ENCODE measurements at regions not wholly inside any gene's neighbourhood (a gene's known extent, or its start where the extent isn't known, plus 50 kb on each side); places are given as distances from the start of the nearest gene placed in this dataset.

GRCh38 chr2:60608679-60609078 is 55.2 kb upstream of the BCL11A start:
- H4K20me1 ChIP-seq (ENCODE audit: control insufficient read depth, insufficient read depth): no peaks in the 10 kb centered on the region
- TF ChIP-seq SREBF1 (IDR thresholded peaks at IDR 0.05; ENCODE audit: low read length) (no peak), STAT3 (IDR thresholded peaks at IDR 0.05; ENCODE audit: low read depth, low read length) (no peak), E2F4 (IDR thresholded peaks at IDR 0.05; ENCODE audit: low read depth, low read length) (no peak), TCF3 (IDR thresholded peaks at IDR 0.05; ENCODE audit: borderline replicate concordance, insufficient read depth, low read depth, low read length) (no peak), RAD51 (IDR thresholded peaks at IDR 0.05) (no peak), POLR2AphosphoS5 (IDR thresholded peaks at IDR 0.05; ENCODE audit: low read length) (no peak), EGR1 (IDR thresholded peaks at IDR 0.05; ENCODE audit: borderline replicate concordance in 1 of 2, low read depth in 2 of 2, low read length in 2 of 2) (no peak)
- H3K9ac ChIP-seq (ENCODE audit: control insufficient read depth, insufficient read depth, low read length): no peak overlapping the region
- no peak overlapping the region for H2AFZ ChIP-seq (ENCODE audit: control insufficient read depth, low read depth, low read length)
- intact Hi-C loops (cut with micrococcal nuclease; ENCODE audit: unreplicated experiment): no loop called here
- FAIRE-seq (no peak), DNase-seq (ENCODE audit: low read depth, low spot score) (no peak), ATAC-seq (no peak)
- H3K4me2 ChIP-seq (ENCODE audit: control insufficient read depth, insufficient read depth): no peak overlapping the region
- no peaks in the 10 kb centered on the region for H3K36me3 ChIP-seq (ENCODE audit: control insufficient read depth in 2 of 2, insufficient read depth in 2 of 2, low read length in 1 of 2)
- CTCF ChIA-PET: interaction anchor here (1.0 kb wide), 1 partner anchor 25 kb away, joined by 3 read pairs; no protein-coding TSS in a partner anchor
- POLR2A ChIA-PET: no interaction called here
- RAD21 ChIA-PET (ENCODE audit: unreplicated experiment): no interaction called here
- H3K79me2 ChIP-seq (ENCODE audit: control insufficient read depth, insufficient read depth, low read length): no peaks in the 10 kb centered on the region
- SMC1A ChIA-PET (ENCODE audit: uncharacterized antibody, unreplicated experiment): interaction anchor here (0.9 kb wide), 1 partner anchor 36 kb away, joined by 3 read pairs; no protein-coding TSS in a partner anchor
- H3K4me3 ChIP-seq: no peak overlapping the region
- H3K27me3 ChIP-seq (replicated peaks in 1 of 2; ENCODE audit: control insufficient read depth in 2 of 2, insufficient read depth in 2 of 2, low read length in 1 of 2): peaks cover 0 to 6% of the 10 kb centered on the region in 2 experiments; a peak in 2 of 4 replicates
- H3K9me3 ChIP-seq (replicated peaks; ENCODE audit: control insufficient read depth, insufficient read depth, low read length): no peaks in the 10 kb centered on the region; the same call in 2 of the 3 replicates
- no TSS peak for BruUV-seq (replicated peaks)
- in situ Hi-C loops (cut with MboI): no loop called here
- H3K27ac ChIP-seq (ENCODE audit: control insufficient read depth, insufficient read depth): no peak overlapping the region
- no peaks in the 10 kb centered on the region for H3K4me1 ChIP-seq (ENCODE audit: control insufficient read depth, insufficient read depth, low read length)
- WGBS (ENCODE audit: insufficient coverage, insufficient replicate concordance, low lambda C conversion rate, missing lambda C conversion rate): 4% methylated on average over 3 of the region's 3 CpGs

GRCh38 chr2:60612033-60612432 is 58.6 kb upstream of the BCL11A start:
- FAIRE-seq: no peak
- intact Hi-C loops (cut with micrococcal nuclease; ENCODE audit: unreplicated experiment) (no loop called here), in situ Hi-C loops (cut with MboI) (no loop called here)
- ChIA-PET CTCF (interaction anchor here (0.5 to 1.2 kb wide), 3 partner anchors 27 to 62 kb away, joined by 3 read pairs; no protein-coding TSS in a partner anchor), POLR2A (no interaction called here), SMC1A (ENCODE audit: uncharacterized antibody, unreplicated experiment) (no interaction called here), RAD21 (ENCODE audit: unreplicated experiment) (no interaction called here)
- Histone ChIP-seq H3K4me3 (no peak overlapping the region), H3K27ac (ENCODE audit: control insufficient read depth, insufficient read depth) (no peak overlapping the region), H3K4me1 (ENCODE audit: control insufficient read depth, insufficient read depth, low read length) (no peaks in the 10 kb centered on the region), H3K27me3 (replicated peaks in 1 of 2; ENCODE audit: control insufficient read depth in 2 of 2, insufficient read depth in 2 of 2, low read length in 1 of 2) (peaks cover 0 to 6% of the 10 kb centered on the region in 2 experiments; a peak in 2 of 4 replicates), H4K20me1 (ENCODE audit: control insufficient read depth, insufficient read depth) (no peaks in the 10 kb centered on the region), H3K4me2 (ENCODE audit: control insufficient read depth, insufficient read depth) (no peak overlapping the region), H3K36me3 (ENCODE audit: control insufficient read depth in 2 of 2, insufficient read depth in 2 of 2, low read length in 1 of 2) (no peaks in the 10 kb centered on the region), H3K79me2 (ENCODE audit: control insufficient read depth, insufficient read depth, low read length) (no peaks in the 10 kb centered on the region), H2AFZ (ENCODE audit: control insufficient read depth, low read depth, low read length) (no peak overlapping the region), H3K9ac (ENCODE audit: control insufficient read depth, insufficient read depth, low read length) (no peak overlapping the region), H3K9me3 (replicated peaks; ENCODE audit: control insufficient read depth, insufficient read depth, low read length) (no peaks in the 10 kb centered on the region)
- no peak for ATAC-seq
- 6% methylated on average over 3 of the region's 3 CpGs for WGBS (ENCODE audit: insufficient coverage, insufficient replicate concordance, low lambda C conversion rate, missing lambda C conversion rate)
- DNase-seq (ENCODE audit: low read depth, low spot score): no peak
- no peak for TF ChIP-seq FOS (IDR thresholded peaks at IDR 0.05; ENCODE audit: borderline replicate concordance, extremely low read depth, insufficient read length)
- BruUV-seq (replicated peaks): no TSS peak

All from GM12878 (cell line).